IMR-90 (cell line): ENCODE measurements at regions not wholly inside any gene's neighbourhood (a gene's known extent, or its start where the extent isn't known, plus 50 kb on each side); places are given as distances from the start of the nearest gene placed in this dataset.

Source experiments
- CHD1 ChIP-seq: IDR thresholded peaks from 2 replicates; pipeline ENCODE4 v1.6.1; 2012; ENCODE audit warnings: low read depth, low read length, improper control_type of control experiment
- FOS ChIP-seq: fragments of 150-350 bp; IDR thresholded peaks from 2 replicates; pipeline ENCODE4 v1.6.1; 2016; ENCODE audit warnings: low read depth, low read length
- MAFK ChIP-seq: IDR thresholded peaks from 2 replicates; pipeline ENCODE4 v1.6.1; 2012; ENCODE audit warnings: low read depth, low read length, improper control_type of control experiment
- POLR2A ChIP-seq: IDR thresholded peaks from 2 replicates; pipeline ENCODE4 v1.6.1; 2012; ENCODE audit warnings: mild to moderate bottlenecking, low read depth, low read length
- RAD21 ChIP-seq: IDR thresholded peaks from 2 replicates; pipeline ENCODE4 v1.6.1; 2012; ENCODE audit warnings: low read length, improper control_type of control experiment
- RCOR1 ChIP-seq: IDR thresholded peaks from 2 replicates; pipeline ENCODE4 v1.6.1; 2012; ENCODE audit warnings: mild to moderate bottlenecking, low read length, improper control_type of control experiment; ENCODE audit not compliant: insufficient replicate concordance
- SMC3 ChIP-seq: fragments of 150-350 bp; IDR thresholded peaks from 2 replicates; pipeline ENCODE4 v1.6.1; 2016; ENCODE audit warnings: low read depth, mild to moderate bottlenecking, antibody characterized with exemption, low read length, moderate library complexity
- TF ChIP-seq, protein P1 (sequence below): conservative IDR thresholded peaks from 2 replicates; pipeline ENCODE4 v1.5.1; 2012; ENCODE audit warnings: mild to moderate bottlenecking, low read depth, low read length, improper control_type of control experiment
- TF ChIP-seq, protein P2 (sequence below): fragments of 150-350 bp; IDR thresholded peaks from 2 replicates; pipeline ENCODE4 v1.6.1; 2016; ENCODE audit warnings: low read depth, mild to moderate bottlenecking, low read length, moderate library complexity, borderline replicate concordance
- TF ChIP-seq, protein P3 (sequence below): fragments of 150-350 bp; IDR thresholded peaks from 2 replicates; pipeline ENCODE4 v1.6.1; 2017; ENCODE audit warnings: mild to moderate bottlenecking, antibody characterized with exemption, low read length, low read depth

DNA sequence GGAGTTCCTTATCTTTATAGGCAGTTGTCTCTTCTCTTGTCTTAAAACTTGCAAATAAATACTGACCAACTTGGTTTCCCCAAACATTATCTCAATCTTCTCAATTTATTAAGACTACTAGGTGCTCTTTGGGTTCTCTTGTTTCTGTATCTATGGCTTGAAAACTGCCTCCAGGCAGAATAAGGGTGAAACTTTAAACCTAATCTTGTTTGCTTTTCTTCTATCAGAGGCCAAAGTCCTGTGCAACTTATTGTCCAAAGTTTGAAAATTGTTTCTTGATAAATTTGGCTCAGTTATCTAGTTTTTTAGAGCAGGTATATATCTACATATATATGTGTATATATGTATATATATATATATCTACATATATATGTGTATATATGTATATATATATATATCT lies 110.1 kb upstream of the ANO5 start:
- no peak for TF ChIP-seq POLR2A
- TF ChIP-seq SMC3: no peak
- TF ChIP-seq, protein P1, sequence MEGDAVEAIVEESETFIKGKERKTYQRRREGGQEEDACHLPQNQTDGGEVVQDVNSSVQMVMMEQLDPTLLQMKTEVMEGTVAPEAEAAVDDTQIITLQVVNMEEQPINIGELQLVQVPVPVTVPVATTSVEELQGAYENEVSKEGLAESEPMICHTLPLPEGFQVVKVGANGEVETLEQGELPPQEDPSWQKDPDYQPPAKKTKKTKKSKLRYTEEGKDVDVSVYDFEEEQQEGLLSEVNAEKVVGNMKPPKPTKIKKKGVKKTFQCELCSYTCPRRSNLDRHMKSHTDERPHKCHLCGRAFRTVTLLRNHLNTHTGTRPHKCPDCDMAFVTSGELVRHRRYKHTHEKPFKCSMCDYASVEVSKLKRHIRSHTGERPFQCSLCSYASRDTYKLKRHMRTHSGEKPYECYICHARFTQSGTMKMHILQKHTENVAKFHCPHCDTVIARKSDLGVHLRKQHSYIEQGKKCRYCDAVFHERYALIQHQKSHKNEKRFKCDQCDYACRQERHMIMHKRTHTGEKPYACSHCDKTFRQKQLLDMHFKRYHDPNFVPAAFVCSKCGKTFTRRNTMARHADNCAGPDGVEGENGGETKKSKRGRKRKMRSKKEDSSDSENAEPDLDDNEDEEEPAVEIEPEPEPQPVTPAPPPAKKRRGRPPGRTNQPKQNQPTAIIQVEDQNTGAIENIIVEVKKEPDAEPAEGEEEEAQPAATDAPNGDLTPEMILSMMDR: no peak
- no peak for TF ChIP-seq RCOR1
- TF ChIP-seq CHD1: no peak
- no peak for TF ChIP-seq FOS
- TF ChIP-seq, protein P2, sequence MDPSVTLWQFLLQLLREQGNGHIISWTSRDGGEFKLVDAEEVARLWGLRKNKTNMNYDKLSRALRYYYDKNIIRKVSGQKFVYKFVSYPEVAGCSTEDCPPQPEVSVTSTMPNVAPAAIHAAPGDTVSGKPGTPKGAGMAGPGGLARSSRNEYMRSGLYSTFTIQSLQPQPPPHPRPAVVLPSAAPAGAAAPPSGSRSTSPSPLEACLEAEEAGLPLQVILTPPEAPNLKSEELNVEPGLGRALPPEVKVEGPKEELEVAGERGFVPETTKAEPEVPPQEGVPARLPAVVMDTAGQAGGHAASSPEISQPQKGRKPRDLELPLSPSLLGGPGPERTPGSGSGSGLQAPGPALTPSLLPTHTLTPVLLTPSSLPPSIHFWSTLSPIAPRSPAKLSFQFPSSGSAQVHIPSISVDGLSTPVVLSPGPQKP: no peak
- TF ChIP-seq MAFK: no peak
- TF ChIP-seq RAD21: no peak
- TF ChIP-seq, protein P3, sequence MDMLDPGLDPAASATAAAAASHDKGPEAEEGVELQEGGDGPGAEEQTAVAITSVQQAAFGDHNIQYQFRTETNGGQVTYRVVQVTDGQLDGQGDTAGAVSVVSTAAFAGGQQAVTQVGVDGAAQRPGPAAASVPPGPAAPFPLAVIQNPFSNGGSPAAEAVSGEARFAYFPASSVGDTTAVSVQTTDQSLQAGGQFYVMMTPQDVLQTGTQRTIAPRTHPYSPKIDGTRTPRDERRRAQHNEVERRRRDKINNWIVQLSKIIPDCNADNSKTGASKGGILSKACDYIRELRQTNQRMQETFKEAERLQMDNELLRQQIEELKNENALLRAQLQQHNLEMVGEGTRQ: no peak
